ENCODE measurements at regions not wholly inside any gene's neighbourhood (a gene's known extent, or its start where the extent isn't known, plus 50 kb on each side); places are given as distances from the start of the nearest gene placed in this dataset.
"Not testable (repeated sequence)": the region's sequence is repeated elsewhere in the genome, so short reads cannot be mapped to it uniquely, and the experiment has no call there.

- TF ChIP-seq CTCF (optimal IDR thresholded peaks at IDR 0.05 in 1 of 3, IDR thresholded peaks at IDR 0.05 in 1 of 3, conservative IDR thresholded peaks at IDR 0.05 in 1 of 3; ENCODE audit: extremely low read depth in 1 of 3, insufficient read depth in 2 of 3, low read length in 3 of 3); EZH2 (IDR thresholded peaks at IDR 0.05; ENCODE audit: low read length): not testable (repeated sequence)
Measured at GRCh38 chr13:69018173-69018572, 1089.5 kb upstream of the ATXN8OS start.

All from keratinocyte (primary cell).